Islet precursor cell (in vitro differentiated cells): ENCODE measurements at regions not wholly inside any gene's neighbourhood (a gene's known extent, or its start where the extent isn't known, plus 50 kb on each side); places are given as distances from the start of the nearest gene placed in this dataset.

Source experiments
- DNase-seq: peaks from one replicate; pipeline ENCODE4 v3.0.0-alpha.2; 2018

GRCh38 chr5:118687661-118688621 is 300.4 kb downstream of the DTWD2 start:
- DNase-seq: no peak

GRCh38 chr5:118687100-118687499 is 301.2 kb downstream of the DTWD2 start:
- no peak for DNase-seq

- no peak for DNase-seq
These were observed 306.7 kb downstream of the DTWD2 start for GRCh38 chr5:118681655-118682054.

- no peak for DNase-seq
These were observed 308.9 kb downstream of the DTWD2 start for GRCh38 chr5:118679264-118679940.

GRCh38 chr5:118678746-118679145 is 309.6 kb downstream of the DTWD2 start:
- DNase-seq: no peak

- DNase-seq: no peak
These were observed 313.1 kb downstream of the DTWD2 start for GRCh38 chr5:118675247-118675646.

GRCh38 chr5:118657576-118657975 is 330.8 kb downstream of the DTWD2 start:
- DNase-seq: no peak

- no peak for DNase-seq
These were observed 334.5 kb downstream of the DTWD2 start for GRCh38 chr5:118653872-118654271.

GRCh38 chr5:118653183-118653582 is 335.2 kb downstream of the DTWD2 start:
- DNase-seq: no peak

- DNase-seq: no peak
These were observed 337.3 kb downstream of the DTWD2 start for GRCh38 chr5:118651002-118651401.

- DNase-seq: no peak
These were observed 340.8 kb downstream of the DTWD2 start for GRCh38 chr5:118647587-118647986.

- DNase-seq: no peak
These were observed 341.4 kb downstream of the DTWD2 start for GRCh38 chr5:118646917-118647316.

GRCh38 chr5:118637947-118638670 is 350.2 kb downstream of the DTWD2 start:
- DNase-seq: no peak

- peak; percentile 63 for DNase-seq
These were observed 359.5 kb downstream of the DTWD2 start for GRCh38 chr5:118628660-118629354.

- DNase-seq: no peak
These were observed 368.1 kb downstream of the DTWD2 start for GRCh38 chr5:118620233-118620632.

- DNase-seq: no peak
These were observed 368.5 kb downstream of the DTWD2 start for GRCh38 chr5:118619823-118620222.

GRCh38 chr5:118616281-118616680 is 372.1 kb downstream of the DTWD2 start:
- DNase-seq: no peak

GRCh38 chr5:118614731-118615456 is 373.5 kb downstream of the DTWD2 start:
- DNase-seq: no peak

- peak; percentile 66 for DNase-seq
These were observed 376.9 kb downstream of the DTWD2 start for GRCh38 chr5:118611332-118611945.

- no peak for DNase-seq
These were observed 381.4 kb downstream of the DTWD2 start for GRCh38 chr5:118606940-118607339.

- no peak for DNase-seq
These were observed 382.6 kb downstream of the DTWD2 start for GRCh38 chr5:118605761-118606160.

GRCh38 chr5:118604106-118604505 is 384.2 kb downstream of the DTWD2 start:
- DNase-seq: no peak
